Fibroblast of lung (primary cell): ENCODE measurements at regions not wholly inside any gene's neighbourhood (a gene's known extent, or its start where the extent isn't known, plus 50 kb on each side); places are given as distances from the start of the nearest gene placed in this dataset.

Experiments used
- CTCF ChIP-seq, 2 donors: IDR thresholded peaks in 1 of 2; conservative IDR thresholded peaks in 1 of 2; 1 replicate in 1 of 2; 2 replicates in 1 of 2; pipeline ENCODE4 v1.5.1; 2011 to 2012; ENCODE audit warnings: low read length in 2 of 2, control low read depth in 1 of 2, inconsistent platforms in 1 of 2, low read depth in 1 of 2, mild to moderate bottlenecking in 1 of 2
- EZH2 ChIP-seq: IDR thresholded peaks from 2 replicates; pipeline ENCODE4 v1.5.1; 2012; ENCODE audit warnings: low read length, control low read depth, mild to moderate bottlenecking; ENCODE audit errors: missing control alignments

DNA sequence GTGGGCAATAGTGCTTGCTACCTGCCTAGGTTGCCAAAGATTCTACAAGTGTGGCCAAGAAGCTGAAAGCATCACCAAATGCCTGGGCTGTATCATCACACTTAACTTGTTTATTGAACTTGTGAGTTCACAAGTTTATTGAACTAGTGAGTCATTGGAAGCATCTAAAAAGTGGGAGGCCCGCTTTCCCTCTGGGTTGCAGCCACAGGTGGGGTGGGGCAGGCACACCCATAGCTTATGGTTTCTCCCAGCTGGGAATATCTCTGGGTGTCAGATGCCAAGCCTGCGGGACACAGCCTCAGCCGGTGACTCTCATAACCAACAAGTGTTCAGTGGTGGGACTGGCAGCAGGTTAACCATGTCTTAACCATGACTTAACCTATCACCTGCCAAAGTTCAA lies 145.9 kb upstream of the FAM13C start:
- TF ChIP-seq CTCF (conservative IDR thresholded peaks at IDR 0.05 in 1 of 2, IDR thresholded peaks at IDR 0.05 in 1 of 2; ENCODE audit: low read depth in 1 of 2, low read length in 2 of 2), result no peak
- TF ChIP-seq EZH2, result no peak
